ENCODE measurements at regions not wholly inside any gene's neighbourhood (a gene's known extent, or its start where the extent isn't known, plus 50 kb on each side); places are given as distances from the start of the nearest gene placed in this dataset.

DNA sequence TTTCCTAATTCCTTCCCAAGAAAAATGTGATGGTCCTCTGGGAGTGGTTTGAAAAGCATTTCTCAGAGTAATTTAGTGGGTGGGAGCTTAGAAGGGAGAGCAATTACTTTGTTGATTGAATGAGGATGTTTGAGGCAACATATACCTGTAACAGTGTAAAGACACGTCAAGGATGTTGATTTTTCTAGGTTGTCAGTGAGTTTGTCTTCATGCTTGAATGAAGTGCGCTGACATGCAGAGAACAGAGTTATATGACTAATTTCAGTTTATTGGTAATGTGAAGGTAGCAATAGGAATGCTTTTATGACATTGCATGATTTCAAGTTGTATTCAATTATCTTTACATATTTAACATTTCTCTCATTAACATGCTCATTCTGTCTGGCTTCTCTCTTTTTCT is 286.9 kb downstream of the NFKBIZ start:
- TF ChIP-seq, protein P1, sequence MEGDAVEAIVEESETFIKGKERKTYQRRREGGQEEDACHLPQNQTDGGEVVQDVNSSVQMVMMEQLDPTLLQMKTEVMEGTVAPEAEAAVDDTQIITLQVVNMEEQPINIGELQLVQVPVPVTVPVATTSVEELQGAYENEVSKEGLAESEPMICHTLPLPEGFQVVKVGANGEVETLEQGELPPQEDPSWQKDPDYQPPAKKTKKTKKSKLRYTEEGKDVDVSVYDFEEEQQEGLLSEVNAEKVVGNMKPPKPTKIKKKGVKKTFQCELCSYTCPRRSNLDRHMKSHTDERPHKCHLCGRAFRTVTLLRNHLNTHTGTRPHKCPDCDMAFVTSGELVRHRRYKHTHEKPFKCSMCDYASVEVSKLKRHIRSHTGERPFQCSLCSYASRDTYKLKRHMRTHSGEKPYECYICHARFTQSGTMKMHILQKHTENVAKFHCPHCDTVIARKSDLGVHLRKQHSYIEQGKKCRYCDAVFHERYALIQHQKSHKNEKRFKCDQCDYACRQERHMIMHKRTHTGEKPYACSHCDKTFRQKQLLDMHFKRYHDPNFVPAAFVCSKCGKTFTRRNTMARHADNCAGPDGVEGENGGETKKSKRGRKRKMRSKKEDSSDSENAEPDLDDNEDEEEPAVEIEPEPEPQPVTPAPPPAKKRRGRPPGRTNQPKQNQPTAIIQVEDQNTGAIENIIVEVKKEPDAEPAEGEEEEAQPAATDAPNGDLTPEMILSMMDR (IDR thresholded peaks at IDR 0.05; ENCODE audit: extremely low read depth in 1 of 2, insufficient read depth in 1 of 2, low read depth in 1 of 2, low read length in 2 of 2) = no peak
- TF ChIP-seq POLR2A (IDR thresholded peaks at IDR 0.05; ENCODE audit: low read depth, low read length) (no peak), EZH2 (IDR thresholded peaks at IDR 0.05; ENCODE audit: borderline replicate concordance, low read depth, low read length, severe bottlenecking) (no peak), FOS (IDR thresholded peaks at IDR 0.05; ENCODE audit: borderline replicate concordance, insufficient read depth, low read length) (no peak), JUN (IDR thresholded peaks at IDR 0.05; ENCODE audit: borderline replicate concordance, insufficient read depth, insufficient read length, low read depth) (no peak), MYC (IDR thresholded peaks at IDR 0.05; ENCODE audit: low read depth, low read length) (no peak)
